Upper lobe of right lung (tissue), 1 donor: ENCODE measurements at regions not wholly inside any gene's neighbourhood (a gene's known extent, or its start where the extent isn't known, plus 50 kb on each side); places are given as distances from the start of the nearest gene placed in this dataset.

Experiments
- ATAC-seq: fragments of 200-7000 bp; cut with Tn5 transposase; one replicate; pipeline ENCODE4 v1.9.1; 2020; ENCODE audit warnings: mild to moderate bottlenecking, moderate library complexity
- DNase-seq: peaks from one replicate; pipeline ENCODE4 v3.0.0-alpha.2; 2020
- H3K27ac ChIP-seq: fragments of 200-600 bp; one replicate; pipeline ENCODE4 v1.8.0; 2022
- H3K27me3 ChIP-seq: fragments of 200-600 bp; one replicate; pipeline ENCODE4 v1.8.0; 2022; ENCODE audit warnings: mild to moderate bottlenecking
- H3K36me3 ChIP-seq: fragments of 200-600 bp; one replicate; pipeline ENCODE4 v1.8.0; 2022
- H3K4me1 ChIP-seq: fragments of 200-600 bp; one replicate; pipeline ENCODE4 v1.8.0; 2022
- H3K4me3 ChIP-seq: fragments of 200-600 bp; one replicate; pipeline ENCODE4 v1.8.0; 2022; ENCODE audit warnings: mild to moderate bottlenecking
- H3K9me3 ChIP-seq: fragments of 200-600 bp; one replicate; pipeline ENCODE4 v1.8.0; 2022
- CTCF ChIP-seq: fragments of 200-600 bp; IDR thresholded peaks from one replicate; pipeline ENCODE4 v1.8.0; 2022; ENCODE audit warnings: antibody characterized with exemption
- intact Hi-C: fragments of 100-400 bp; cut with DNase I; formaldehyde crosslinking; loops from one replicate; pipeline ENCODE4 v1.11.0; 2022
- donor health status: DM: no; HTN: yes; CAD: no; lungs with severe emphysema.

DNA sequence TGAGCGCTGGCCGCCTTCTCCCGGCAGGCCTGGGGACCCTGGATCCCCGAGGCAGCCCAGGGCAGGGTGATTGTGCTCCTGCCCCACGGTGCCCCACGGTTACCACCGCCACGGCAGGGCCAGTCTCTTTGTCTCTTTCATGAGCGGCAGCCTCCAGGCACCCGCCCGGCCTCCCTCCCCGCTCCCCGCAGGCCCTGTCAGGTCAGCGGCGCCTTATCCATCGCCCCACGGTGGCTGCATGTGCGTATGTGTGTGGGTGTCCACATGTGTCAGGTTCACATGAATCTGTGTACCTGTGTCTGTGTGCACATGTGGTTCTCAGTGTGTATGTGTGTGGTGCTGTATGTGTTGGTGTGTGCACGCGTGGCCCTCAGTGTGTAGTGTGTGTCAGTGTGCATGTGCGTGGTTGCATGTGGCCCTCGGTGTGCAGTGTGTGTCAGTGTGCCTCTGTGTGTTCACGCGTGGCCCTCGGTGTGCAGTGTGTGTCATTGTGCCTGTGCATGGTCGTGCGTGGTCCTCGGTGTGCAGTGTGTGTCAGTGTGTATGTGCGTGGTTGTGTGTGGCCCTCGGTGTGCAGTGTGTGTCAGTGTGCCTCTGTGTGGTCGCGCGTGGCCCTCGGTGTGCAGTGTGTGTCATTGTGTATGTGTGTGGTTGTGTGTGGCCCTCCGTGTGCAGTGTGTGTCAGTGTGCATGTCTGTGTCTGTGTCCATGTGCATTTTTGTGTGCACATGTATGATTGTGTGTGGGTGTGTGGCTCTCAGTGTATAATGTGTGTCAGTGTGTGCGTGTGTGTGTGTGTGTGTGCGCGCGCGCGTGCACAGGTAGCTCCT, 239.2 kb upstream of the GSE1 start:
- Histone ChIP-seq H3K27ac (no peak overlapping the region), H3K27me3 (no peaks in the 10 kb centered on the region), H3K36me3 (no peaks in the 10 kb centered on the region), H3K4me3 (no peak overlapping the region), H3K9me3 (no peaks in the 10 kb centered on the region), H3K4me1 (peaks cover 27% of the 10 kb centered on the region)
- ATAC-seq (no peak), DNase-seq (no peak)
- intact Hi-C loops: no loop called here
- no peak for TF ChIP-seq CTCF

- DNase-seq (no peak), ATAC-seq (no peak)
- no peak overlapping the region for H3K4me3 ChIP-seq
- TF ChIP-seq CTCF: no peak
- no peak overlapping the region for H3K27ac ChIP-seq
- H3K36me3 ChIP-seq: no peaks in the 10 kb centered on the region
- no peaks in the 10 kb centered on the region for H3K9me3 ChIP-seq
- intact Hi-C loops: no loop called here
- peaks cover 27% of the 10 kb centered on the region for H3K4me1 ChIP-seq
- no peaks in the 10 kb centered on the region for H3K27me3 ChIP-seq
Observed at GRCh38 chr16:85374571-85374872, 238.6 kb upstream of the GSE1 start.

DNA sequence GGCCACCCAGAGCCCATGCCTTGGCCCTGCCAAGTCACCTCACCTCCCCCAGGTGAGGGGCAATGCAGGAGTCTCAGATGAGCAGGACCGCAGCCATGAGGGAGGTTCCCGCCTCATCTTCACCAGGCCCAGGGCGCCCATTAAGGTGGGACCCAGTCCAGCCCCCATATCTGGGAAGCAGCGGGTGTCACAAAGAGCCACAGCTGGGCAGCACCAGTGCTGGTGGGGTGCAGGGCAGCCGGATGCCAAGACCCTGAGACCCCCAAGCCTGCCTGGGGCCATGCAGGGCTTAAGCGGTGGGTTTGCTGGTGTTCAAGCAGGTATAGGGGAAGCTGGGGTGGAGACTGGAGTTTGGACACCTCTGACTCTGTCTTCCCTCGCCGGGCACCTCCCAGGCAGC, 237.8 kb upstream of the GSE1 start:
- no peak for TF ChIP-seq CTCF

DNA sequence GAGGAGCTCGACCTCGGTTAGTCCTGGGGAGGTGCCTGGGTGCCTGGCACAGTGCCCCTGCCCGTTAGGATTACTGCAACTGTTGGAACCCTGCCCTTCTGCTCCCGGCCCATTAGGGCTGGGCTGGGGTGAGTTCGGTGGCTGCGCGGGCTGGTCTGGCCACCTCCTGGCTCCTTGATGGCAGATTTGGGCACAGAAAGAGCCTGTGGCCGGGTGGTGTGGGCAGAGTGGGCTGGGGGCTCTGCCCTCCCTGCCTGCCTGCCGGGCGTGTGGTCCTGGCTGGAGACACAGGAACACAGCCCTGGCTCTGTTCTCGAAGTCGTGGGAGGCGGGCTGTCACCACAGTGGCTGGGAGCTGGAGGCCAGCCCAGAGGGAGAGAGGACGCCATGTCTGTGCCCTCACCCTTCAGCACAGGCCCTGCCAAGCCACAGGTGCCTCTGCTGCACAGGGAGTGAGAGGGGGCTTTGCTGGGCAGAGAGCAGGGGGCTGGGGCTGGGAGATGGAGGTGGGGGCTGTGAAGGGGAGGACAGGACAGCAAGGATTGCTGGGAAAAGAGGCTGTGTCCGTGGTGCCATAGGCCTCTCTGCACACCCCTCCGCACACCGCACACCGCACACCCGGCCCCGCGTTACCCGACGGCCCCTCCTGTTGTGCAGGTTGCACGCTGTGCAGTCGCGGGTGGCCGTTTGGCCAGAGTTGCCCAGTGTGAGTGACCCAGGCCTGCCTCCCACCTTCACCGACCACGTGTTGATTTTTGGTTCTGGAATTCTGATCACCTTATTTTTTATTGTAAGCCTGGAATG, 236.6 kb upstream of the GSE1 start:
- H3K4me3 ChIP-seq: no peak overlapping the region
- TF ChIP-seq CTCF: no peak
- ATAC-seq (no peak), DNase-seq (no peak)
- intact Hi-C loops: no loop called here
- no peaks in the 10 kb centered on the region for H3K36me3 ChIP-seq
- peaks cover 20% of the 10 kb centered on the region for H3K4me1 ChIP-seq
- no peaks in the 10 kb centered on the region for H3K9me3 ChIP-seq
- no peaks in the 10 kb centered on the region for H3K27me3 ChIP-seq
- H3K27ac ChIP-seq: no peak overlapping the region

More for the DNA sequence above, 237.8 kb upstream of the GSE1 start:
- Histone ChIP-seq H3K27ac (no peak overlapping the region), H3K36me3 (no peaks in the 10 kb centered on the region), H3K4me3 (no peak overlapping the region), H3K9me3 (no peaks in the 10 kb centered on the region), H3K27me3 (no peaks in the 10 kb centered on the region), H3K4me1 (peaks cover 20% of the 10 kb centered on the region)
- intact Hi-C loops: no loop called here
- ATAC-seq: no peak
- no peak for DNase-seq

DNA sequence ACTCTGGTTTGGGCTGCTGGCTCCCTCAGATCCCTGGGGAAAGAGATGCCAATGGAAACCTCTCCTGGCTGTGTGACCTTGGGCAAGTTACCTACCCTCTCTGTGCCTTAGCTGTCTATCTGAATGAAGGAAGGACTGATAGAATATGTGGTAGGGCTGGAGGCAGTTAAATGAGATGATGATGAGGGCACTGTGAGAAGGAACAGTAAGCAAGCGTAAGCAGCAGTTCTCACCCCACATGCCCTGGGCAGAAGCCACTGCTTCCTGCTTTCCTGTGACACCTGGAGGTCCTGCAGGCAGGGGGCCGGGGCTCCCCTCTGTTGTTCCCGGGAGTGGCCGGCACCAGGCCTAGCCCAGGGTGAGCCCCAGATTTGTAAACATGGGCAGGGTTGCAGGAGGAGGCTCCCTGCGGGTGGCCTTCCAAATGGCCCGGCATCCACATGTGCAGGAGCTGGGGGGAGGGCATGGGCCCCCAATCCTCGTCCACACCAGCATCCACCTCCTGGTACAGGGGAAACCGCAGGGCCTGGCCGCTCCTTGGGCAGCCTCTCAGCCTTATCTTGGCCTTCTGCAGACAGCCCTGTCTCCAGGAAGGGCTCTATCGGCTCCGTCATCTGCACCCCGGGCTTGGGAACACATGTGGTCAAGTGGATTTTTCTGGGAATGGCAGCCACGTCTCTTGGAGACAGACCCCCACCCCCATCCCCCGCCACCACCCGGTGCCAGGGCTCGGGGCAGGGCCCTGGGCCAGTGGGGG, 235.6 kb upstream of the GSE1 start:
- no peaks in the 10 kb centered on the region for H3K36me3 ChIP-seq
- intact Hi-C loops: no loop called here
- TF ChIP-seq CTCF: no peak
- H3K9me3 ChIP-seq: no peaks in the 10 kb centered on the region
- no peak overlapping the region for H3K4me3 ChIP-seq
- H3K27ac ChIP-seq: no peak overlapping the region
- ATAC-seq (no peak), DNase-seq (no peak)
- H3K4me1 ChIP-seq: peaks cover 30% of the 10 kb centered on the region
- no peaks in the 10 kb centered on the region for H3K27me3 ChIP-seq
